Gastroesophageal sphincter (tissue), 4 donors: ENCODE measurements at regions not wholly inside any gene's neighbourhood (a gene's known extent, or its start where the extent isn't known, plus 50 kb on each side); places are given as distances from the start of the nearest gene placed in this dataset.

Source experiments
- ATAC-seq: fragments of 150-250 bp; one replicate; pipeline ENCODE4 v1.9.1; 2016; ENCODE audit warnings: mild to moderate bottlenecking, moderate library complexity
- H3K27ac ChIP-seq, 4 donors: fragments of 200-600 bp; sonication (generic) in 3 of 4; 1 replicate in 3 of 4; 2 replicates in 1 of 4; pipeline ENCODE4 v1.5.1; 2016 to 2019
- H3K27me3 ChIP-seq: fragments of 200-600 bp; sonication (generic); one replicate; pipeline ENCODE4 v1.5.1; 2019
- H3K36me3 ChIP-seq, 2 donors: fragments of 200-600 bp; sonication (generic); one replicate each; pipeline ENCODE4 v1.5.1; 2019; ENCODE audit warnings: control low read depth in 1 of 2
- H3K4me1 ChIP-seq, 3 donors: fragments of 200-600 bp; sonication (generic); 1 replicate in 2 of 3; 2 replicates in 1 of 3; pipeline ENCODE4 v1.5.1; 2016 to 2019; ENCODE audit warnings: control low read depth in 2 of 3
- H3K4me3 ChIP-seq, 2 donors: fragments of 200-600 bp; sonication (generic); one replicate each; pipeline ENCODE4 v1.5.1; 2019; ENCODE audit warnings: mild to moderate bottlenecking in 1 of 2, moderate library complexity in 1 of 2
- H3K9me3 ChIP-seq, 3 donors: fragments of 200-600 bp; sonication (generic); one replicate each; pipeline ENCODE4 v1.5.1; 2017 to 2019; ENCODE audit warnings: control low read depth in 2 of 3
- CTCF ChIP-seq, 4 experiments: fragments of 200-600 bp in 2 of 4; fragments of 450-650 bp in 2 of 4; sonication (generic) in 1 of 4; IDR thresholded peaks; one replicate each; pipeline ENCODE4 v1.5.1; 2017 to 2019; ENCODE audit warnings: antibody characterized with exemption in 4 of 4, mild to moderate bottlenecking in 2 of 4, moderate library complexity in 2 of 4
- EP300 ChIP-seq: sonication (generic); formaldehyde crosslinking; IDR thresholded peaks from one replicate; pipeline ENCODE4 v1.6.1; 2017; ENCODE audit warnings: antibody characterized with exemption, mild to moderate bottlenecking
- POLR2A ChIP-seq, 2 donors: fragments of 450-650 bp; IDR thresholded peaks; one replicate each; pipeline ENCODE4 v1.6.1; 2017; ENCODE audit warnings: antibody characterized with exemption in 2 of 2, mild to moderate bottlenecking in 2 of 2, moderate library complexity in 1 of 2
- POLR2AphosphoS5 ChIP-seq: sonication (generic); formaldehyde crosslinking; IDR thresholded peaks from one replicate; pipeline ENCODE4 v1.6.1; 2017; ENCODE audit warnings: antibody characterized with exemption
- WGBS, 2 donors: methylation state at CpG; one replicate each; pipeline ENCODE4 v1.1.5; 2018; ENCODE audit warnings: low coverage in 1 of 2; 5-methylcytosine and 5-hydroxymethylcytosine counted together

DNA sequence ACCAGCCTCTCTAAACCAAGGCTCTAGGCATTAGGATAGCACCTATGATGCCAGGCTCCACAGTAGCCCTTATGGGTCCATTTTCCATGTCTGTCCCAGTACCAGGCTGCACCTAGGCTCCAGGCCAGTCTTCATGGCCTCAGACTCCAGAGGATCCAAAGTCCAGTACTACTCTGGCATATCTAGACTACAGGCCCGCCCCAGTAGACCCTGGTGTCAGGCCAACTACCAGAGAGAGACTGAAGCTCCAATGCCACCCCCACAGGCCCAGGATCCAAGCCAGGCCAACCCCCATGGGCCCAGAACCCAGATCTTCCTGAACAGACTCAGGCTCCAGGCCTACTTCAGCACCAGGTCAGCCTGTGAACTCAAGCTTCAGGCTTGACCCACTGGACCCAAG lies 287.0 kb downstream of the KCNC2 start:
- no peak overlapping the region for H3K4me3 ChIP-seq
- no peaks in the 10 kb centered on the region for H3K36me3 ChIP-seq
- no peak for ATAC-seq
- no CpG with 5 or more reads among the region's 1 CpG for WGBS, 2 donors
- H3K9me3 ChIP-seq, result peaks cover 0 to 18% (median 0%) of the 10 kb centered on the region in 3 donors
- no peak overlapping the region for H3K27ac ChIP-seq
- no peaks in the 10 kb centered on the region for H3K27me3 ChIP-seq
- no peak for TF ChIP-seq POLR2AphosphoS5
- TF ChIP-seq POLR2A (IDR thresholded peaks at IDR 0.05), result no peak
- no peak for TF ChIP-seq EP300
- TF ChIP-seq CTCF (IDR thresholded peaks at IDR 0.05), result no peak
- no peaks in the 10 kb centered on the region for H3K4me1 ChIP-seq

GRCh38 chr12:74941670-74942069 lies 268.0 kb downstream of the KCNC2 start:
- no peak overlapping the region for H3K27ac ChIP-seq

DNA sequence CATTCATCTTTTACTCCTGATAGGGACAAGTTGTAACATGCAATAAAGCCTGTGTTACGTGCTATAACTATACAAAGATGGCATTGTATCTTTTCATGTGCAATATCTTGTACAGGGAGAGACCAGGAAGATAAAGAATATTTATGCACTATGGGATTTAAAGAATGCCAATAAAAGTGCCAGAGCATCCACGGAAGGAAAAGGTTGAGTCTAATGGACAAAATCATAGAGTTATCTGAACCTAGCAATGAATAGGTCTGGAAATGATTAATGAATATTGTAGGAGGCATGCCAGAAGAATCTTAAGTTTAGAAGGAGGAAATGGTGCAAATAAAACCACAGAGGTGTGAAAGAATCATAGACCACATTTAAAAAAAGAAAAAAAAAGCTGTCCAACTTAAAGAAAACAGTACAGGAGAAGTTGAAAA lies 263.9 kb downstream of the KCNC2 start:
- Histone ChIP-seq H3K9me3 (no peaks in the 10 kb centered on the region), H3K27ac (no peak overlapping the region), H3K4me3 (no peak overlapping the region), H3K36me3 (no peaks in the 10 kb centered on the region), H3K4me1 (no peaks in the 10 kb centered on the region), H3K27me3 (no peaks in the 10 kb centered on the region)
- ATAC-seq, result no peak
- WGBS, 2 donors, result 31 to 60% methylated on average over 2 of the region's 2 CpGs
- TF ChIP-seq CTCF (IDR thresholded peaks at IDR 0.05) (no peak), POLR2AphosphoS5 (no peak), POLR2A (IDR thresholded peaks at IDR 0.05) (no peak), EP300 (no peak)

More at GRCh38 chr12:74941670-74942069, 268.0 kb downstream of the KCNC2 start:
- H3K27me3 ChIP-seq, result no peaks in the 10 kb centered on the region
- ATAC-seq, result no peak
- 58 to 60% methylated on average over 2 of the region's 2 CpGs for WGBS, 2 donors
- no peaks in the 10 kb centered on the region for H3K9me3 ChIP-seq
- H3K36me3 ChIP-seq, result no peaks in the 10 kb centered on the region
- TF ChIP-seq POLR2A (IDR thresholded peaks at IDR 0.05) (no peak), CTCF (IDR thresholded peaks at IDR 0.05) (no peak), EP300 (no peak), POLR2AphosphoS5 (no peak)
- no peaks in the 10 kb centered on the region for H3K4me1 ChIP-seq
- H3K4me3 ChIP-seq, result no peak overlapping the region

DNA sequence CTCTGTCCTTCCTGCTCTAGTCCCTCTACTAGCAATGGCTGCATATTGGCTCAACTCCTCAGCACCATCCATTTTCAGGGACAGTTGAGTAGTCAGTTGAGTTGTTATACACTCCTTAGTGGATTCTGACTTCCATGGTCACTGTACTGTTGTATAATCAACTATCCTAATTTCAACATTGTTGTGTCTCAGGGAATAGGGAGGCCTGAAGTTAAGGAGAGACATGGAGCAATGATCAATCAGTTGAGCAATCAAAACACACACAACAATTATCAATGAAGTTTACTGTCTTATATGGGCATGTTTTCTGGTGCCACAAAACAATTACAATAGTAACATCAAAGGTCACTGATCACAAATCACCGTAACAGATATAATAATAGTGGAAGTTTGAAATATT lies 255.9 kb downstream of the KCNC2 start:
- H3K36me3 ChIP-seq, result no peaks in the 10 kb centered on the region
- peaks cover 0 to 19% (median 0%) of the 10 kb centered on the region in 3 donors for H3K9me3 ChIP-seq
- H3K27ac ChIP-seq, result no peak overlapping the region
- no peak overlapping the region for H3K4me3 ChIP-seq
- no peak for ATAC-seq
- H3K4me1 ChIP-seq, result no peaks in the 10 kb centered on the region
- no peaks in the 10 kb centered on the region for H3K27me3 ChIP-seq
- 79 to 92% methylated on average over 1 of the region's 1 CpG for WGBS, 2 donors
- TF ChIP-seq EP300 (no peak), POLR2A (IDR thresholded peaks at IDR 0.05) (no peak), CTCF (IDR thresholded peaks at IDR 0.05) (no peak), POLR2AphosphoS5 (no peak)

- Histone ChIP-seq H3K4me1 (no peaks in the 10 kb centered on the region), H3K27me3 (no peaks in the 10 kb centered on the region), H3K27ac (no peak overlapping the region), H3K9me3 (peaks cover 0 to 19% (median 0%) of the 10 kb centered on the region in 3 donors), H3K36me3 (no peaks in the 10 kb centered on the region), H3K4me3 (no peak overlapping the region)
- WGBS, 2 donors, result 89 to 100% methylated on average over 1 to 3 of the region's 3 CpGs
- TF ChIP-seq EP300 (no peak), CTCF (IDR thresholded peaks at IDR 0.05) (no peak), POLR2AphosphoS5 (no peak)
- ATAC-seq, result no peak
Observed at GRCh38 chr12:74957231-74957630, 252.4 kb downstream of the KCNC2 start.
